GM19438 (cell line): ENCODE measurements at regions not wholly inside any gene's neighbourhood (a gene's known extent, or its start where the extent isn't known, plus 50 kb on each side); places are given as distances from the start of the nearest gene placed in this dataset.

Experiments
- ATAC-seq: cut with Tn5 transposase; IDR thresholded peaks from one replicate; pipeline ENCODE4 v1.9.1; 2021; ENCODE audit warnings: low read depth; ENCODE audit not compliant: unreplicated experiment

GRCh38 chr18:39655341-39655740 is 2089.7 kb upstream of the CELF4 start:
- ATAC-seq: no peak

GRCh38 chr18:39653221-39653620 is 2087.6 kb upstream of the CELF4 start:
- ATAC-seq: no peak

GRCh38 chr18:39648616-39649015 is 2083.0 kb upstream of the CELF4 start:
- no peak for ATAC-seq

GRCh38 chr18:39647627-39648534 is 2082.3 kb upstream of the CELF4 start:
- ATAC-seq: no peak

GRCh38 chr18:39638224-39638623 is 2072.6 kb upstream of the CELF4 start:
- ATAC-seq: no peak

GRCh38 chr18:39636931-39637330 is 2071.3 kb upstream of the CELF4 start:
- no peak for ATAC-seq

GRCh38 chr18:39635966-39636365 is 2070.4 kb upstream of the CELF4 start:
- ATAC-seq: no peak

GRCh38 chr18:39635192-39635591 is 2069.6 kb upstream of the CELF4 start:
- ATAC-seq: no peak

GRCh38 chr18:39627936-39628335 is 2062.3 kb upstream of the CELF4 start:
- no peak for ATAC-seq

GRCh38 chr18:39624961-39625360 is 2059.4 kb upstream of the CELF4 start:
- ATAC-seq: no peak

- no peak for ATAC-seq
Observed at GRCh38 chr18:39622431-39622830, 2056.8 kb upstream of the CELF4 start.

GRCh38 chr18:39620551-39621168 is 2055.1 kb upstream of the CELF4 start:
- ATAC-seq: no peak

- no peak for ATAC-seq
Observed at GRCh38 chr18:39618265-39619003, 2052.8 kb upstream of the CELF4 start.

- no peak for ATAC-seq
Observed at GRCh38 chr18:39611381-39612100, 2045.9 kb upstream of the CELF4 start.

GRCh38 chr18:39607034-39607433 is 2041.4 kb upstream of the CELF4 start:
- no peak for ATAC-seq

- ATAC-seq: no peak
Observed at GRCh38 chr18:39604836-39605235, 2039.2 kb upstream of the CELF4 start.

- no peak for ATAC-seq
Observed at GRCh38 chr18:39602131-39602530, 2036.5 kb upstream of the CELF4 start.

GRCh38 chr18:39600894-39601293 is 2035.3 kb upstream of the CELF4 start:
- ATAC-seq: no peak

- ATAC-seq: no peak
Observed at GRCh38 chr18:39599251-39599650, 2033.7 kb upstream of the CELF4 start.

- ATAC-seq: no peak
Observed at GRCh38 chr18:39596891-39597290, 2031.3 kb upstream of the CELF4 start.

- ATAC-seq: no peak
Observed at GRCh38 chr18:39596221-39596620, 2030.6 kb upstream of the CELF4 start.
